ENCODE measurements at regions not wholly inside any gene's neighbourhood (a gene's known extent, or its start where the extent isn't known, plus 50 kb on each side); places are given as distances from the start of the nearest gene placed in this dataset.
"Not testable (repeated sequence)": the region's sequence is repeated elsewhere in the genome, so short reads cannot be mapped to it uniquely, and the experiment has no call there.

GRCh38 chr11:37907436-37908218, 1309.6 kb upstream of the RAG2 start:
- no peaks in the 10 kb centered on the region for H3K36me3 Mint-ChIP-seq
- Histone ChIP-seq H3K4me3 (ENCODE audit: low read depth, low read length) (no peak overlapping the region), H3K27ac (ENCODE audit: insufficient read depth, low read length, poor library complexity, severe bottlenecking) (no peak overlapping the region), H3K27me3 (ENCODE audit: control insufficient read depth, insufficient read depth, low read length) (no peaks in the 10 kb centered on the region), H3K4me1 (ENCODE audit: control insufficient read depth, insufficient read depth, low read length, poor library complexity, severe bottlenecking) (no peaks in the 10 kb centered on the region), H3K9me3 (ENCODE audit: control insufficient read depth in 2 of 2, low read length in 2 of 2) (peaks cover 4 to 17% of the 10 kb centered on the region in 2 experiments), H3K36me3 (ENCODE audit: control insufficient read depth, insufficient read depth, low read length) (no peaks in the 10 kb centered on the region)
- ATAC-seq (ENCODE audit: low read depth in 2 of 2) (no peak), DNase-seq (no peak)
- no peaks in the 10 kb centered on the region for H3K4me1 Mint-ChIP-seq
- H3K27me3 Mint-ChIP-seq, result no peaks in the 10 kb centered on the region
- peaks cover 2 to 25% (median 5%) of the 10 kb centered on the region in 7 donors for H3K9me3 Mint-ChIP-seq
- H3K27ac Mint-ChIP-seq, result no peak overlapping the region
- no peak overlapping the region for H3K4me3 Mint-ChIP-seq

- peaks cover 4 to 22% of the 10 kb centered on the region in 2 experiments for H3K9me3 ChIP-seq (ENCODE audit: control insufficient read depth in 2 of 2, low read length in 2 of 2)
- no peak overlapping the region for H3K4me3 ChIP-seq (ENCODE audit: low read depth, low read length)
- Mint-ChIP-seq H3K4me3 (no peak overlapping the region), H3K9me3 (peaks cover 2 to 25% (median 5%) of the 10 kb centered on the region in 7 donors), H3K27ac (no peak overlapping the region), H3K4me1 (no peaks in the 10 kb centered on the region), H3K27me3 (no peaks in the 10 kb centered on the region), H3K36me3 (no peaks in the 10 kb centered on the region)
- no peaks in the 10 kb centered on the region for H3K36me3 ChIP-seq (ENCODE audit: control insufficient read depth, insufficient read depth, low read length)
- DNase-seq (no peak), ATAC-seq (ENCODE audit: low read depth in 2 of 2) (no peak)
- H3K27me3 ChIP-seq (ENCODE audit: control insufficient read depth, insufficient read depth, low read length), result no peaks in the 10 kb centered on the region
- no peaks in the 10 kb centered on the region for H3K4me1 ChIP-seq (ENCODE audit: control insufficient read depth, insufficient read depth, low read length, poor library complexity, severe bottlenecking)
- no peak overlapping the region for H3K27ac ChIP-seq (ENCODE audit: insufficient read depth, low read length, poor library complexity, severe bottlenecking)
These were observed 1307.8 kb upstream of the RAG2 start for GRCh38 chr11:37905707-37906417.

DNA sequence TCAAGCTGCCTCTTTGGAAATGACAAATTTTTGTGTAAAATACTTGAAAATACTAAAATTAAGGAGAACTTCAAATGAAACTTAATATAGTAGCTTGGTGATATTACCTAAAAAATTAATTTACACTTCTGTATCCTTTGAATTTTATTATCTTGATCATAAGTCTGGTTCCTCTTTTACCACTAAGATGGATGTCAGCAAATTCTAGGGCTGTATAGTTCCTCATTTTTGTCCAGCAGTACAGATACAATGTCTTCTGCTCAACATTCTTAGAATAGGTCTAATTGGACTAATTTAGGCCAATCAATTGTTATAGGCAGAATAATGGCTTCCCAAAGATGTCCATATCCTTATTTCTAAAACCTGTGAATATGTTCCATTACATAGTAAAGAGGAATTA, 1298.0 kb upstream of the RAG2 start:
- Mint-ChIP-seq H3K36me3 (no peaks in the 10 kb centered on the region), H3K27ac (no peak overlapping the region), H3K27me3 (no peaks in the 10 kb centered on the region), H3K9me3 (peaks cover 4 to 38% (median 6%) of the 10 kb centered on the region in 7 donors), H3K4me3 (no peak overlapping the region), H3K4me1 (no peaks in the 10 kb centered on the region)
- Histone ChIP-seq H3K4me1 (ENCODE audit: control insufficient read depth, insufficient read depth, low read length, poor library complexity, severe bottlenecking) (no peaks in the 10 kb centered on the region), H3K36me3 (ENCODE audit: control insufficient read depth, insufficient read depth, low read length) (no peaks in the 10 kb centered on the region), H3K27me3 (ENCODE audit: control insufficient read depth, insufficient read depth, low read length) (no peaks in the 10 kb centered on the region), H3K9me3 (ENCODE audit: control insufficient read depth in 2 of 2, low read length in 2 of 2) (peaks cover 4 to 21% of the 10 kb centered on the region in 2 experiments), H3K27ac (ENCODE audit: insufficient read depth, low read length, poor library complexity, severe bottlenecking) (no peak overlapping the region), H3K4me3 (ENCODE audit: low read depth, low read length) (no peak overlapping the region)
- DNase-seq (no peak), ATAC-seq (ENCODE audit: low read depth in 2 of 2) (no peak)

DNA sequence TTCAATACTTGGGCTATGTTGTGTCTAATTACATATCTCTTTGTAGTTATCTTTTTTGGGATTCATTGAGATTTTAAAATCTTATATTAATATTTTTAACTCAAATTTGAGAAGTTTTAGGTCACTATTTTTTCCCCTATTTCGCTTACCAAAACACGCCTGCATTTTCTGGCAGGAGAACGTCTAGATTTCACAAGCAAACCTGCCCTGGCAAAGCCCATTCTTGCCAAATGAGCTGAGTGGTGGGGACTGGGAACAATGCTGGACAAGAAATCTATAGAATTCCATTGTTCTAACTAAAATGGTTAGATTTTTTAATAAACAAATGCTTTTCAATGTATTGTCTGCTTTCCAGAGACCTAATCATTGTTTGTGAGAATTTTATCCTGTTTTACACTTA, 1283.7 kb upstream of the RAG2 start:
- ATAC-seq (ENCODE audit: low read depth in 2 of 2) (no peak), DNase-seq (no peak)
- H3K27me3 ChIP-seq (ENCODE audit: control insufficient read depth, insufficient read depth, low read length), result no peaks in the 10 kb centered on the region
- H3K4me1 ChIP-seq (ENCODE audit: control insufficient read depth, insufficient read depth, low read length, poor library complexity, severe bottlenecking), result no peaks in the 10 kb centered on the region
- Mint-ChIP-seq H3K4me1 (no peaks in the 10 kb centered on the region), H3K27me3 (no peaks in the 10 kb centered on the region), H3K4me3 (no peak overlapping the region), H3K27ac (no peak overlapping the region), H3K9me3 (peaks cover 0 to 21% (median 5%) of the 10 kb centered on the region in 7 donors), H3K36me3 (no peaks in the 10 kb centered on the region)
- no peaks in the 10 kb centered on the region for H3K36me3 ChIP-seq (ENCODE audit: control insufficient read depth, insufficient read depth, low read length)
- no peak overlapping the region for H3K27ac ChIP-seq (ENCODE audit: insufficient read depth, low read length, poor library complexity, severe bottlenecking)
- no peak overlapping the region for H3K4me3 ChIP-seq (ENCODE audit: low read depth, low read length)
- peaks cover 0 to 4% of the 10 kb centered on the region in 2 experiments for H3K9me3 ChIP-seq (ENCODE audit: control insufficient read depth in 2 of 2, low read length in 2 of 2)

GRCh38 chr11:37861671-37862070, 1263.6 kb upstream of the RAG2 start:
- peaks cover 0 to 17% (median 4%) of the 10 kb centered on the region in 7 donors for H3K9me3 Mint-ChIP-seq
- H3K27ac Mint-ChIP-seq, result no peak overlapping the region
- H3K9me3 ChIP-seq (ENCODE audit: control insufficient read depth in 2 of 2, low read length in 2 of 2), result peaks cover 0 to 10% of the 10 kb centered on the region in 2 experiments
- H3K4me1 Mint-ChIP-seq, result no peaks in the 10 kb centered on the region
- DNase-seq (no peak), ATAC-seq (ENCODE audit: low read depth in 2 of 2) (no peak)
- no peak overlapping the region for H3K4me3 Mint-ChIP-seq
- H3K36me3 ChIP-seq (ENCODE audit: control insufficient read depth, insufficient read depth, low read length), result no peaks in the 10 kb centered on the region
- no peak overlapping the region for H3K27ac ChIP-seq (ENCODE audit: insufficient read depth, low read length, poor library complexity, severe bottlenecking)
- H3K4me1 ChIP-seq (ENCODE audit: control insufficient read depth, insufficient read depth, low read length, poor library complexity, severe bottlenecking), result no peaks in the 10 kb centered on the region
- no peak overlapping the region for H3K4me3 ChIP-seq (ENCODE audit: low read depth, low read length)
- H3K27me3 ChIP-seq (ENCODE audit: control insufficient read depth, insufficient read depth, low read length), result no peaks in the 10 kb centered on the region
- no peaks in the 10 kb centered on the region for H3K36me3 Mint-ChIP-seq
- H3K27me3 Mint-ChIP-seq, result no peaks in the 10 kb centered on the region

DNA sequence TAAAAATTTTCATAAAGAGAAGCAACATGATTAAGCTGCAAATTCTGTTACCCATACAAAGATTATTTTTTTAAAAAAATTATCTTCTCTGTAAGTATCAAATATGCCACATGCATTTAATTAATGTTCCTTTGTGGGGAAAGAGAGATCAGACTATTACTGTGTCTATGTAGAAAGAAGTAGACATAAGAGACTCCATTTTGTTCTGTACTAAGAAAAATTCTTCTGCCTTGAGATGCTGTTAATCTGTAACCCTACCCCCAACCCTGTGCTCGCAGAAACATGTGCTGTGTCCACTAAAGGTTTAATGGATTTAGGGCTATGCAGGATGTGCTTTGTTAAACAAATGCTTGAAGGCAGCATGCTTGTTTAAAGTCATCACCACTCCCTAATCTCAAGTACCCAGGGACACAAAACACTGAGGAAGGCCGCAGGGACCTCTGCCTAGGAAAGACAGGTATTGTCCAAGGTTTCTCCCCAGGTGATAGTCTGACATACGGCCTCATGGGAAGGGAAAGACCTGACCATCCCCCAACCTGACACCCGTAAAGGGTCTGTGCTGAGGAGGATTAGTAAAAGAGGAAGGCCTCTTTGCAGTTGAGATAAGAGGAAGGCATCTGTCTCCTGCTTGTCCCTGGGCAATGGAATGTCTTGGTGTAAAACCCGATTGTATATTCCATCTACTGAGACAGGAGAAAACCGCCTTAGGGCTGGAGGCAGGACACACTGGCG, 1260.9 kb upstream of the RAG2 start:
- not testable (repeated sequence) for H3K36me3 ChIP-seq (ENCODE audit: control insufficient read depth, insufficient read depth, low read length); H3K4me1 Mint-ChIP-seq; H3K4me3 Mint-ChIP-seq; H3K4me1 ChIP-seq (ENCODE audit: control insufficient read depth, insufficient read depth, low read length, poor library complexity, severe bottlenecking); H3K27ac Mint-ChIP-seq; ATAC-seq (ENCODE audit: low read depth in 2 of 2); DNase-seq; H3K27ac ChIP-seq (ENCODE audit: insufficient read depth, low read length, poor library complexity, severe bottlenecking); H3K27me3 ChIP-seq (ENCODE audit: control insufficient read depth, insufficient read depth, low read length); H3K36me3 Mint-ChIP-seq; H3K4me3 ChIP-seq (ENCODE audit: low read depth, low read length); H3K27me3 Mint-ChIP-seq
- peaks cover 0 to 20% (median 5%) of the 10 kb centered on the region in 7 donors for H3K9me3 Mint-ChIP-seq
- H3K9me3 ChIP-seq (ENCODE audit: control insufficient read depth in 2 of 2, low read length in 2 of 2), result peaks cover 0 to 10% of the 10 kb centered on the region in 2 experiments

DNA sequence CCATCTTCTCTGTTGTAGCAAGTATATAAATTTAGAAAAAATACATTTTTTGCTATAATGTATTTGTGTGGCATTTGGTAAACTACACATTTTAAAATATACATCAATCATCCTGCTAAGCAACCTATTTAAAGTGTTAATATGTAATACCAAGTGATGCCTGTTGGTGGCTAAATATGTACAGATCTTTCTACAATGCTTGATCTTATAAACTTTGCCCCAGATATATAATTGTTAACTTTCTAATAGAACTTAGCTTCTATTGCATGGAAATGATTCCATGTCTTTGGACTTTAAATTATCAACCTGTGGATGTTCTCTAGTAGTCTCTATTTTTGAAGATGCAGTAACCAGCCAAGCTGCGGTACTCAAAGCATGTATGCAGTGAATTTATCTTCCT, 1260.4 kb upstream of the RAG2 start:
- Histone ChIP-seq H3K27me3 (ENCODE audit: control insufficient read depth, insufficient read depth, low read length) (no peaks in the 10 kb centered on the region), H3K27ac (ENCODE audit: insufficient read depth, low read length, poor library complexity, severe bottlenecking) (no peak overlapping the region), H3K36me3 (ENCODE audit: control insufficient read depth, insufficient read depth, low read length) (no peaks in the 10 kb centered on the region), H3K4me1 (ENCODE audit: control insufficient read depth, insufficient read depth, low read length, poor library complexity, severe bottlenecking) (no peaks in the 10 kb centered on the region), H3K4me3 (ENCODE audit: low read depth, low read length) (no peak overlapping the region), H3K9me3 (ENCODE audit: control insufficient read depth in 2 of 2, low read length in 2 of 2) (peaks cover 0 to 10% of the 10 kb centered on the region in 2 experiments)
- Mint-ChIP-seq H3K9me3 (peaks cover 0 to 20% (median 5%) of the 10 kb centered on the region in 7 donors), H3K4me3 (no peak overlapping the region), H3K27me3 (no peaks in the 10 kb centered on the region), H3K27ac (no peak overlapping the region), H3K4me1 (no peaks in the 10 kb centered on the region), H3K36me3 (no peaks in the 10 kb centered on the region)
- DNase-seq (no peak), ATAC-seq (ENCODE audit: low read depth in 2 of 2) (no peak)
